ENCODE measurements at regions not wholly inside any gene's neighbourhood (a gene's known extent, or its start where the extent isn't known, plus 50 kb on each side); places are given as distances from the start of the nearest gene placed in this dataset.

GRCh38 chr3:20990896-20991295 is 760.1 kb downstream of the ZNF385D start:
- no peaks in the 10 kb centered on the region for H3K79me1 ChIP-seq (ENCODE audit: low read depth, low read length)

More at GRCh38 chr3:20990896-20991295, 760.1 kb downstream of the ZNF385D start:
- Histone ChIP-seq H3K4me3 (ENCODE audit: extremely low read depth in 1 of 4, insufficient read depth in 2 of 4, low read depth in 3 of 4, low read length in 4 of 4) (no peak overlapping the region), H2BK20ac (ENCODE audit: low read length) (no peak overlapping the region), H3K18ac (ENCODE audit: extremely low read depth, low read length) (no peak overlapping the region), H3K23ac (ENCODE audit: insufficient read length) (no peak overlapping the region), H3K27me3 (replicated peaks in 1 of 4; ENCODE audit: control insufficient read depth in 3 of 4, extremely low read depth in 1 of 4, insufficient read depth in 3 of 4, low read length in 3 of 4) (no peaks in the 10 kb centered on the region), H4K5ac (ENCODE audit: insufficient read length, low read depth, low read length) (no peak overlapping the region), H4K20me1 (replicated peaks in 1 of 2; ENCODE audit: control insufficient read depth in 1 of 2, insufficient read depth in 2 of 2, low read length in 2 of 2) (no peaks in the 10 kb centered on the region), H2BK120ac (replicated peaks; ENCODE audit: low read depth, low read length) (no peak overlapping the region), H2AK5ac (ENCODE audit: low read depth, low read length) (no peak overlapping the region), H3K9me3 (ENCODE audit: insufficient read depth in 2 of 2, low read depth in 1 of 2, low read length in 1 of 2) (no peaks in the 10 kb centered on the region), H3K4ac (replicated peaks; ENCODE audit: insufficient read length, low read depth, low read length) (no peak overlapping the region), H3K4me1 (replicated peaks in 1 of 4; ENCODE audit: control insufficient read depth in 3 of 4, insufficient read depth in 4 of 4, low read length in 3 of 4) (peaks cover 0 to 5% (median 2%) of the 10 kb centered on the region in 4 experiments; a peak in 3 of 7 replicates), H2BK12ac (ENCODE audit: low read depth, low read length) (no peak overlapping the region), H3K27ac (ENCODE audit: low read depth, low read length) (no peak overlapping the region), H2AFZ (ENCODE audit: low read length) (no peak overlapping the region), H3K23me2 (ENCODE audit: low read depth, low read length) (no peaks in the 10 kb centered on the region), H3K79me2 (ENCODE audit: control insufficient read depth in 1 of 2, insufficient read depth in 2 of 2, low read length in 2 of 2) (no peaks in the 10 kb centered on the region), H3K36me3 (ENCODE audit: control insufficient read depth in 2 of 4, insufficient read depth in 4 of 4, low read length in 3 of 4) (no peaks in the 10 kb centered on the region), H3K4me2 (ENCODE audit: insufficient read depth in 1 of 2, low read depth in 2 of 2, low read length in 2 of 2) (0 out of 4 replicates have a peak overlapping the region, but pooled peaks of 1 of the 2 experiments have one; percentile 13), H2BK15ac (ENCODE audit: low read length) (no peak overlapping the region), H3K9ac (replicated peaks in 1 of 4; ENCODE audit: extremely low read depth in 1 of 4, low read depth in 3 of 4, low read length in 3 of 4) (no peak overlapping the region), H3K14ac (ENCODE audit: insufficient read length) (no peak overlapping the region), H4K91ac (replicated peaks; ENCODE audit: insufficient read length, low read length) (no peak overlapping the region), H2BK5ac (ENCODE audit: low read depth, low read length) (no peak overlapping the region), H4K8ac (ENCODE audit: extremely low read depth, insufficient read depth, low read length) (no peak overlapping the region), H3K56ac (replicated peaks; ENCODE audit: insufficient read length, low read depth, low read length) (no peak overlapping the region)
- CTCF ChIA-PET (ENCODE audit: partially characterized antibody) = interaction anchor here (0.9 to 1.5 kb wide), 3 partner anchors 13 to 27 kb away, joined by 3 to 8 read pairs (median 4); no protein-coding TSS in a partner anchor
- 10% methylated on average over 1 of the region's 1 CpG; no CpG with 5 or more reads in 1 of the 2 experiments for WGBS, 2 experiments (ENCODE audit: extremely low coverage in 1 of 2, insufficient coverage in 1 of 2, insufficient read length in 1 of 2, insufficient replicate concordance in 2 of 2, low coverage in 1 of 2, low lambda C conversion rate in 2 of 2, missing lambda C conversion rate in 1 of 2)
- TF ChIP-seq CHD1 (IDR thresholded peaks at IDR 0.05; ENCODE audit: low read depth, low read length) (no peak), GTF2F1 (IDR thresholded peaks at IDR 0.05; ENCODE audit: borderline replicate concordance, low read depth, low read length) (no peak), GABPA (IDR thresholded peaks at IDR 0.05; ENCODE audit: borderline replicate concordance, insufficient read depth, low read length) (no peak), TEAD4 (IDR thresholded peaks at IDR 0.05; ENCODE audit: low read depth, low read length) (peak; percentile 68; the same call in 1 of the 2 replicates)
- TF ChIP-seq, protein P1, sequence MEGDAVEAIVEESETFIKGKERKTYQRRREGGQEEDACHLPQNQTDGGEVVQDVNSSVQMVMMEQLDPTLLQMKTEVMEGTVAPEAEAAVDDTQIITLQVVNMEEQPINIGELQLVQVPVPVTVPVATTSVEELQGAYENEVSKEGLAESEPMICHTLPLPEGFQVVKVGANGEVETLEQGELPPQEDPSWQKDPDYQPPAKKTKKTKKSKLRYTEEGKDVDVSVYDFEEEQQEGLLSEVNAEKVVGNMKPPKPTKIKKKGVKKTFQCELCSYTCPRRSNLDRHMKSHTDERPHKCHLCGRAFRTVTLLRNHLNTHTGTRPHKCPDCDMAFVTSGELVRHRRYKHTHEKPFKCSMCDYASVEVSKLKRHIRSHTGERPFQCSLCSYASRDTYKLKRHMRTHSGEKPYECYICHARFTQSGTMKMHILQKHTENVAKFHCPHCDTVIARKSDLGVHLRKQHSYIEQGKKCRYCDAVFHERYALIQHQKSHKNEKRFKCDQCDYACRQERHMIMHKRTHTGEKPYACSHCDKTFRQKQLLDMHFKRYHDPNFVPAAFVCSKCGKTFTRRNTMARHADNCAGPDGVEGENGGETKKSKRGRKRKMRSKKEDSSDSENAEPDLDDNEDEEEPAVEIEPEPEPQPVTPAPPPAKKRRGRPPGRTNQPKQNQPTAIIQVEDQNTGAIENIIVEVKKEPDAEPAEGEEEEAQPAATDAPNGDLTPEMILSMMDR (IDR thresholded peaks at IDR 0.05; ENCODE audit: control extremely low read depth in 1 of 3, insufficient read depth in 1 of 3, low read depth in 1 of 3, low read length in 3 of 3) = no peak
- DNase-seq (ENCODE audit: low read depth in 1 of 2, low spot score in 2 of 2) (peak in 1 of 2 experiments; percentile 2), FAIRE-seq (no peak)
- POLR2A ChIA-PET (ENCODE audit: partially characterized antibody) = no interaction called here
